ENCODE measurements at regions not wholly inside any gene's neighbourhood (a gene's known extent, or its start where the extent isn't known, plus 50 kb on each side); places are given as distances from the start of the nearest gene placed in this dataset.

GRCh38 chr7:42688056-42688371 lies 223.9 kb downstream of the C7orf25 start:
- H3K9me3 ChIP-seq (ENCODE audit: control insufficient read depth in 2 of 2, low read length in 2 of 2) = no peaks in the 10 kb centered on the region
- no peak overlapping the region for H3K27ac ChIP-seq (ENCODE audit: low read depth in 2 of 2, low read length in 2 of 2)
- no peak overlapping the region for H3K4me3 ChIP-seq (ENCODE audit: low read length in 2 of 2)
- H3K4me1 ChIP-seq (ENCODE audit: control insufficient read depth in 2 of 2, insufficient read depth in 2 of 2, low read length in 2 of 2) = no peaks in the 10 kb centered on the region
- no peaks in the 10 kb centered on the region for H3K27me3 ChIP-seq (ENCODE audit: control insufficient read depth in 2 of 2, insufficient read depth in 2 of 2, low read length in 2 of 2)
- no peak overlapping the region for H3K9ac ChIP-seq (ENCODE audit: low read depth in 1 of 2, low read length in 2 of 2)
- H3K36me3 ChIP-seq (ENCODE audit: control insufficient read depth in 2 of 2, insufficient read depth in 2 of 2, low read length in 2 of 2) = no peaks in the 10 kb centered on the region

- Histone ChIP-seq H3K9me3 (ENCODE audit: control insufficient read depth in 2 of 2, low read length in 2 of 2) (no peaks in the 10 kb centered on the region), H3K9ac (ENCODE audit: low read depth in 1 of 2, low read length in 2 of 2) (no peak overlapping the region), H3K27me3 (ENCODE audit: control insufficient read depth in 2 of 2, insufficient read depth in 2 of 2, low read length in 2 of 2) (no peaks in the 10 kb centered on the region), H3K36me3 (ENCODE audit: control insufficient read depth in 2 of 2, insufficient read depth in 2 of 2, low read length in 2 of 2) (no peaks in the 10 kb centered on the region), H3K4me1 (ENCODE audit: control insufficient read depth in 2 of 2, insufficient read depth in 2 of 2, low read length in 2 of 2) (no peaks in the 10 kb centered on the region), H3K27ac (ENCODE audit: low read depth in 2 of 2, low read length in 2 of 2) (no peak overlapping the region), H3K4me3 (ENCODE audit: low read length in 2 of 2) (no peak overlapping the region)
Measured at GRCh38 chr7:42687211-42688055, 224.4 kb downstream of the C7orf25 start.

GRCh38 chr7:42686594-42687156 lies 225.2 kb downstream of the C7orf25 start:
- Histone ChIP-seq H3K36me3 (ENCODE audit: control insufficient read depth in 2 of 2, insufficient read depth in 2 of 2, low read length in 2 of 2) (no peaks in the 10 kb centered on the region), H3K27me3 (ENCODE audit: control insufficient read depth in 2 of 2, insufficient read depth in 2 of 2, low read length in 2 of 2) (no peaks in the 10 kb centered on the region), H3K4me3 (ENCODE audit: low read length in 2 of 2) (no peak overlapping the region), H3K9me3 (ENCODE audit: control insufficient read depth in 2 of 2, low read length in 2 of 2) (no peaks in the 10 kb centered on the region), H3K9ac (ENCODE audit: low read depth in 1 of 2, low read length in 2 of 2) (no peak overlapping the region), H3K27ac (ENCODE audit: low read depth in 2 of 2, low read length in 2 of 2) (no peak overlapping the region), H3K4me1 (ENCODE audit: control insufficient read depth in 2 of 2, insufficient read depth in 2 of 2, low read length in 2 of 2) (no peaks in the 10 kb centered on the region)

GRCh38 chr7:42685911-42686310 lies 226.0 kb downstream of the C7orf25 start:
- no peak overlapping the region for H3K27ac ChIP-seq (ENCODE audit: low read depth in 2 of 2, low read length in 2 of 2)
- no peaks in the 10 kb centered on the region for H3K36me3 ChIP-seq (ENCODE audit: control insufficient read depth in 2 of 2, insufficient read depth in 2 of 2, low read length in 2 of 2)
- H3K27me3 ChIP-seq (ENCODE audit: control insufficient read depth in 2 of 2, insufficient read depth in 2 of 2, low read length in 2 of 2) = no peaks in the 10 kb centered on the region
- H3K4me3 ChIP-seq (ENCODE audit: low read length in 2 of 2) = no peak overlapping the region
- no peak overlapping the region for H3K9ac ChIP-seq (ENCODE audit: low read depth in 1 of 2, low read length in 2 of 2)
- no peaks in the 10 kb centered on the region for H3K4me1 ChIP-seq (ENCODE audit: control insufficient read depth in 2 of 2, insufficient read depth in 2 of 2, low read length in 2 of 2)
- H3K9me3 ChIP-seq (ENCODE audit: control insufficient read depth in 2 of 2, low read length in 2 of 2) = no peaks in the 10 kb centered on the region

GRCh38 chr7:42677751-42678699 lies 233.8 kb downstream of the C7orf25 start:
- Histone ChIP-seq H3K27me3 (ENCODE audit: control insufficient read depth in 2 of 2, insufficient read depth in 2 of 2, low read length in 2 of 2) (no peaks in the 10 kb centered on the region), H3K36me3 (ENCODE audit: control insufficient read depth in 2 of 2, insufficient read depth in 2 of 2, low read length in 2 of 2) (no peaks in the 10 kb centered on the region), H3K9me3 (ENCODE audit: control insufficient read depth in 2 of 2, low read length in 2 of 2) (no peaks in the 10 kb centered on the region), H3K4me3 (ENCODE audit: low read length in 2 of 2) (no peak overlapping the region), H3K27ac (ENCODE audit: low read depth in 2 of 2, low read length in 2 of 2) (peak overlapping the region in 1 of 2 donors; percentile 15), H3K4me1 (ENCODE audit: control insufficient read depth in 2 of 2, insufficient read depth in 2 of 2, low read length in 2 of 2) (no peaks in the 10 kb centered on the region), H3K9ac (ENCODE audit: low read depth in 1 of 2, low read length in 2 of 2) (no peak overlapping the region)

- Histone ChIP-seq H3K36me3 (ENCODE audit: control insufficient read depth in 2 of 2, insufficient read depth in 2 of 2, low read length in 2 of 2) (no peaks in the 10 kb centered on the region), H3K9ac (ENCODE audit: low read depth in 1 of 2, low read length in 2 of 2) (no peak overlapping the region)
Measured at GRCh38 chr7:42674541-42674940, 237.3 kb downstream of the C7orf25 start.

GRCh38 chr7:42673951-42674350 lies 237.9 kb downstream of the C7orf25 start:
- H3K4me3 ChIP-seq (ENCODE audit: low read length in 2 of 2) = no peak overlapping the region
- no peaks in the 10 kb centered on the region for H3K36me3 ChIP-seq (ENCODE audit: control insufficient read depth in 2 of 2, insufficient read depth in 2 of 2, low read length in 2 of 2)
- H3K9me3 ChIP-seq (ENCODE audit: control insufficient read depth in 2 of 2, low read length in 2 of 2) = no peaks in the 10 kb centered on the region
- no peak overlapping the region for H3K27ac ChIP-seq (ENCODE audit: low read depth in 2 of 2, low read length in 2 of 2)
- H3K9ac ChIP-seq (ENCODE audit: low read depth in 1 of 2, low read length in 2 of 2) = no peak overlapping the region
- no peaks in the 10 kb centered on the region for H3K4me1 ChIP-seq (ENCODE audit: control insufficient read depth in 2 of 2, insufficient read depth in 2 of 2, low read length in 2 of 2)
- H3K27me3 ChIP-seq (ENCODE audit: control insufficient read depth in 2 of 2, insufficient read depth in 2 of 2, low read length in 2 of 2) = no peaks in the 10 kb centered on the region

More at GRCh38 chr7:42674541-42674940, 237.3 kb downstream of the C7orf25 start:
- Histone ChIP-seq H3K9me3 (ENCODE audit: control insufficient read depth in 2 of 2, low read length in 2 of 2) (no peaks in the 10 kb centered on the region), H3K27me3 (ENCODE audit: control insufficient read depth in 2 of 2, insufficient read depth in 2 of 2, low read length in 2 of 2) (no peaks in the 10 kb centered on the region), H3K4me3 (ENCODE audit: low read length in 2 of 2) (no peak overlapping the region), H3K4me1 (ENCODE audit: control insufficient read depth in 2 of 2, insufficient read depth in 2 of 2, low read length in 2 of 2) (no peaks in the 10 kb centered on the region), H3K27ac (ENCODE audit: low read depth in 2 of 2, low read length in 2 of 2) (no peak overlapping the region)

- Histone ChIP-seq H3K9me3 (ENCODE audit: control insufficient read depth in 2 of 2, low read length in 2 of 2) (no peaks in the 10 kb centered on the region), H3K27me3 (ENCODE audit: control insufficient read depth in 2 of 2, insufficient read depth in 2 of 2, low read length in 2 of 2) (no peaks in the 10 kb centered on the region), H3K27ac (ENCODE audit: low read depth in 2 of 2, low read length in 2 of 2) (no peak overlapping the region), H3K9ac (ENCODE audit: low read depth in 1 of 2, low read length in 2 of 2) (no peak overlapping the region), H3K36me3 (ENCODE audit: control insufficient read depth in 2 of 2, insufficient read depth in 2 of 2, low read length in 2 of 2) (no peaks in the 10 kb centered on the region), H3K4me1 (ENCODE audit: control insufficient read depth in 2 of 2, insufficient read depth in 2 of 2, low read length in 2 of 2) (no peaks in the 10 kb centered on the region), H3K4me3 (ENCODE audit: low read length in 2 of 2) (no peak overlapping the region)
Measured at GRCh38 chr7:42672339-42672999, 239.4 kb downstream of the C7orf25 start.

GRCh38 chr7:42671627-42672026 lies 240.2 kb downstream of the C7orf25 start:
- Histone ChIP-seq H3K9ac (ENCODE audit: low read depth in 1 of 2, low read length in 2 of 2) (no peak overlapping the region), H3K27me3 (ENCODE audit: control insufficient read depth in 2 of 2, insufficient read depth in 2 of 2, low read length in 2 of 2) (no peaks in the 10 kb centered on the region), H3K4me1 (ENCODE audit: control insufficient read depth in 2 of 2, insufficient read depth in 2 of 2, low read length in 2 of 2) (no peaks in the 10 kb centered on the region), H3K4me3 (ENCODE audit: low read length in 2 of 2) (no peak overlapping the region), H3K27ac (ENCODE audit: low read depth in 2 of 2, low read length in 2 of 2) (no peak overlapping the region), H3K36me3 (ENCODE audit: control insufficient read depth in 2 of 2, insufficient read depth in 2 of 2, low read length in 2 of 2) (no peaks in the 10 kb centered on the region), H3K9me3 (ENCODE audit: control insufficient read depth in 2 of 2, low read length in 2 of 2) (no peaks in the 10 kb centered on the region)
